OCI-LY7 (cell line): ENCODE measurements at regions not wholly inside any gene's neighbourhood (a gene's known extent, or its start where the extent isn't known, plus 50 kb on each side); places are given as distances from the start of the nearest gene placed in this dataset.

Experiments used
- BruUV-seq: library from RNA; stranded (reverse); fragments of 400-500 nt; replicated peaks from 2 replicates; lab custom pipeline; 2021; lab: Mats Ljungman, UMichigan
- CTCF ChIA-PET: fragments of 300-600 bp; sonication (Branson Sonifier 250); formaldehyde crosslinking; loops from one replicate; lab custom pipeline; 2022; ENCODE audit warnings: antibody characterized with exemption; ENCODE audit not compliant: unreplicated experiment; lab: Charles Lee
- POLR2A ChIA-PET: fragments of 300-600 bp; sonication (Branson Sonifier 250); formaldehyde crosslinking; loops from one replicate; lab custom pipeline; 2022; ENCODE audit warnings: antibody characterized with exemption; lab: Charles Lee
- DNase-seq: peaks from one replicate; pipeline ENCODE4 v3.0.0-alpha.2; 2015; ENCODE audit warnings: low spot score
- H2AFZ ChIP-seq: fragments of 200-600 bp; sonication (generic), shearing (Covaris generic); 2 replicates; pipeline ENCODE4 v1.6.1; 2014; ENCODE audit warnings: mild to moderate bottlenecking, antibody characterized with exemption, low read length, moderate library complexity
- H3K27ac ChIP-seq: fragments of 200-600 bp; sonication (generic); 2 replicates; pipeline ENCODE4 v1.5.1; 2014; ENCODE audit warnings: mixed run types, low read depth, mild to moderate bottlenecking, moderate library complexity, low read length, inconsistent platforms; ENCODE audit not compliant: poor library complexity, severe bottlenecking
- H3K36me3 ChIP-seq: fragments of 200-600 bp; sonication (generic); 2 replicates; pipeline ENCODE4 v1.6.1; 2014; ENCODE audit warnings: mild to moderate bottlenecking, antibody characterized with exemption, low read length, moderate library complexity, mixed read lengths; ENCODE audit not compliant: insufficient read depth
- H3K4me1 ChIP-seq: fragments of 200-600 bp; sonication (generic); 2 replicates; pipeline ENCODE4 v1.5.1; 2014; ENCODE audit warnings: mild to moderate bottlenecking, low read length; ENCODE audit not compliant: insufficient read depth, poor library complexity, severe bottlenecking
- H3K4me2 ChIP-seq: fragments of 200-600 bp; sonication (generic); 2 replicates; pipeline ENCODE4 v1.6.1; 2014; ENCODE audit warnings: mild to moderate bottlenecking, low read length
- H3K4me3 ChIP-seq: fragments of 200-600 bp; sonication (generic); 2 replicates; pipeline ENCODE4 v1.5.1; 2014; ENCODE audit warnings: mild to moderate bottlenecking, low read depth, low read length; ENCODE audit not compliant: poor library complexity, severe bottlenecking
- H3K79me2 ChIP-seq: fragments of 200-600 bp; sonication (generic); 2 replicates; pipeline ENCODE4 v1.6.1; 2016; ENCODE audit warnings: low read depth, mild to moderate bottlenecking, low read length, moderate library complexity, mixed read lengths; ENCODE audit not compliant: insufficient read depth
- H3K9me2 ChIP-seq: fragments of 200-600 bp; sonication (generic); 2 replicates; pipeline ENCODE4 v1.6.1; 2016; ENCODE audit warnings: mild to moderate bottlenecking, low read length, mixed read lengths; ENCODE audit not compliant: insufficient read depth
- H3K9me3 ChIP-seq: fragments of 200-600 bp; sonication (generic); 2 replicates; pipeline ENCODE4 v1.6.1; 2014; ENCODE audit warnings: mild to moderate bottlenecking, mixed run types, low read length, mixed read lengths
- H4K20me1 ChIP-seq: fragments of 200-600 bp; sonication (generic); 2 replicates; pipeline ENCODE4 v1.6.1; 2014; ENCODE audit warnings: mild to moderate bottlenecking, antibody characterized with exemption, low read length, moderate library complexity, mixed read lengths; ENCODE audit not compliant: insufficient read depth
- EZH2phosphoT487 ChIP-seq: fragments of 200-600 bp; sonication (generic); IDR thresholded peaks from 2 replicates; pipeline ENCODE4 v1.6.1; 2018; ENCODE audit warnings: low read depth, borderline replicate concordance, mild to moderate bottlenecking, mixed run types, antibody characterized with exemption, low read length, moderate library complexity, mixed read lengths
- intact Hi-C: fragments of 100-400 bp; cut with micrococcal nuclease; formaldehyde crosslinking; loops from one replicate; pipeline ENCODE4 v1.10.0; 2022; ENCODE audit not compliant: unreplicated experiment
- TF ChIP-seq, protein P1 (sequence below): fragments of 200-600 bp; sonication (generic); conservative IDR thresholded peaks from 2 replicates; pipeline ENCODE4 v1.5.1; 2014; ENCODE audit warnings: mild to moderate bottlenecking, antibody characterized with exemption, low read length, moderate library complexity, mixed read lengths

DNA sequence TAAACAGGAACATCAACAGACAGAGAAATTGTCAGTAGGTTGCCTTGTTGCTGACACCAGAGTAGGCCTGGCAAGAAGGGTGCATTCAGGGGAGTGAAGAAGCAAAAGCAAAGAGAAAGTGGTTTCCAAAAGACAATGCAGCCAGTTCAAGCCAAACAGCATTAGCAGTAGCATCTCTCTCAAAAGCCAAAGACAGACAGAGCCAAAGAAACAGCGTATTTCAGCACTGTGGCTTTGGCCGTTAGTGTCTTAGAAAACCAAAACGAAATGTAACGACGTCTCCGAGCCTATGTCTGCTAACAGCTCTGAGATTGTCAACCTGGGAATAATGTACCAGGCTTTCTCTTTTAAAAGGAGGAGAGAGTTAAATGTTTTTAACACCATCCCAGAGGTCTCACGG, 178.6 kb downstream of the NRP2 start:
- CTCF ChIA-PET, result no interaction called here
- no TSS peak for BruUV-seq
- Histone ChIP-seq H3K36me3 (no peaks in the 10 kb centered on the region), H2AFZ (no peak overlapping the region), H3K9me3 (no peaks in the 10 kb centered on the region), H3K27ac (no peak overlapping the region), H3K79me2 (no peaks in the 10 kb centered on the region), H3K4me2 (no peak overlapping the region), H3K9me2 (no peaks in the 10 kb centered on the region), H3K4me3 (no peak overlapping the region), H4K20me1 (no peaks in the 10 kb centered on the region), H3K4me1 (no peaks in the 10 kb centered on the region)
- no peak for DNase-seq
- TF ChIP-seq, protein P1, sequence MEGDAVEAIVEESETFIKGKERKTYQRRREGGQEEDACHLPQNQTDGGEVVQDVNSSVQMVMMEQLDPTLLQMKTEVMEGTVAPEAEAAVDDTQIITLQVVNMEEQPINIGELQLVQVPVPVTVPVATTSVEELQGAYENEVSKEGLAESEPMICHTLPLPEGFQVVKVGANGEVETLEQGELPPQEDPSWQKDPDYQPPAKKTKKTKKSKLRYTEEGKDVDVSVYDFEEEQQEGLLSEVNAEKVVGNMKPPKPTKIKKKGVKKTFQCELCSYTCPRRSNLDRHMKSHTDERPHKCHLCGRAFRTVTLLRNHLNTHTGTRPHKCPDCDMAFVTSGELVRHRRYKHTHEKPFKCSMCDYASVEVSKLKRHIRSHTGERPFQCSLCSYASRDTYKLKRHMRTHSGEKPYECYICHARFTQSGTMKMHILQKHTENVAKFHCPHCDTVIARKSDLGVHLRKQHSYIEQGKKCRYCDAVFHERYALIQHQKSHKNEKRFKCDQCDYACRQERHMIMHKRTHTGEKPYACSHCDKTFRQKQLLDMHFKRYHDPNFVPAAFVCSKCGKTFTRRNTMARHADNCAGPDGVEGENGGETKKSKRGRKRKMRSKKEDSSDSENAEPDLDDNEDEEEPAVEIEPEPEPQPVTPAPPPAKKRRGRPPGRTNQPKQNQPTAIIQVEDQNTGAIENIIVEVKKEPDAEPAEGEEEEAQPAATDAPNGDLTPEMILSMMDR, result no peak
- no peak for TF ChIP-seq EZH2phosphoT487
- POLR2A ChIA-PET, result no interaction called here
- intact Hi-C loops, result no loop called here

DNA sequence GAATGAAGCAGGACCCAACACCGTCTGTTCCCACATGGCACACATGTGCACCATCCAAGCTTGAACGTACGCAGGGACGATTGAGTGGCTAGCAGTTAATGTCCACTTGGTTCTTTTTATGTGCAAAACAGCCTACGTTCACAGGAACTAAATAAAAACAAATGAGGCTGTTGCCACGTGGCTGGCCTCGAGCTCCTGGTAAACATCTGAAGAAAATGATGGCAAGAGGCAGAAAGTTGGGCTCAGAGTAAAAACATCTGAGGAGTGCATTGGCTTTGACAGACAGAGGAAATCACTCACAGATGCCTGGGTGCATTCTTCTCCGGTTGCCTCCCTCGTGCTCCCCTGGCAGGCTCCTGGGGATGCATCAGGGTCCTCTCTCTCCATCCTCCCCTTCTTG, 177.9 kb downstream of the NRP2 start:
- Histone ChIP-seq H3K4me3 (no peak overlapping the region), H2AFZ (no peak overlapping the region), H3K36me3 (no peaks in the 10 kb centered on the region), H4K20me1 (no peaks in the 10 kb centered on the region), H3K9me3 (no peaks in the 10 kb centered on the region), H3K79me2 (no peaks in the 10 kb centered on the region), H3K9me2 (no peaks in the 10 kb centered on the region), H3K4me2 (no peak overlapping the region), H3K27ac (no peak overlapping the region), H3K4me1 (no peaks in the 10 kb centered on the region)
- no peak for DNase-seq
- CTCF ChIA-PET, result no interaction called here
- intact Hi-C loops, result no loop called here
- no TSS peak for BruUV-seq
- POLR2A ChIA-PET, result no interaction called here
- TF ChIP-seq, protein P1, result no peak
- TF ChIP-seq EZH2phosphoT487, result no peak

DNA sequence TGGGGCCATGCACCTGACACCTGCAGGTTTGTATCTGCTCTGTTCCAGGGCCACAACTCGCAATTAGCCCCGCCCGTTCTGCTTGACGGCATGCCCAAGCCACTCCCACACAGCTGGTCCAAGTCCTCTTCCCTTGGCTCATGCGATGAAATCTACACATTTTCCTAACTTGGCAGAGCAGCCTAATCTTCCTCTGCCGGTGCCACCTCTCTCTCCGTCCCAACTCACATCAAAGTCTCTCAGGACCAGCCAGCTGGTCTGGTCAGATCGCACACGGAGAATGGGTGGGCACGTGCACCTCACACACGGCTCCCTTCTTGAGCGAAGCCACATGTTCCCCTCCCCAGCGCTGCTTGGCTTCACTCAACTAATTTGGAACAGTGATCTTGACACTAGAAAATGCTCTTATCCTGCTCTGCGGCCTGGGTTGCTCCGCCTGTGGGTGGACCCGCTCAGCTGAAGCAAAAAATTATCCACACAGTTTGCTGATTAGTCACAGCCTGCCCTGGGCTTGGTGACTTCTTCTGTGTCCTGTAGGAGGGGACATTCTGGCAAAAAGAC, 176.7 kb downstream of the NRP2 start:
- no peak overlapping the region for H2AFZ ChIP-seq
- no peaks in the 10 kb centered on the region for H3K9me3 ChIP-seq
- no peaks in the 10 kb centered on the region for H4K20me1 ChIP-seq
- intact Hi-C loops, result no loop called here
- no peaks in the 10 kb centered on the region for H3K36me3 ChIP-seq
- no peaks in the 10 kb centered on the region for H3K9me2 ChIP-seq
- CTCF ChIA-PET, result no interaction called here
- no peak overlapping the region for H3K4me3 ChIP-seq
- H3K4me1 ChIP-seq, result no peaks in the 10 kb centered on the region
- H3K79me2 ChIP-seq, result no peaks in the 10 kb centered on the region
- H3K27ac ChIP-seq, result no peak overlapping the region
- DNase-seq, result no peak
- no peak for TF ChIP-seq EZH2phosphoT487
- TF ChIP-seq, protein P1, result no peak
- POLR2A ChIA-PET, result interaction anchor here (0.6 kb wide), 1 partner anchor 135 kb away, joined by 3 read pairs; no protein-coding TSS in a partner anchor
- H3K4me2 ChIP-seq, result no peak overlapping the region
- BruUV-seq, result no TSS peak
